ENCODE measurements at regions not wholly inside any gene's neighbourhood (a gene's known extent, or its start where the extent isn't known, plus 50 kb on each side); places are given as distances from the start of the nearest gene placed in this dataset.
"Not testable (repeated sequence)": the region's sequence is repeated elsewhere in the genome, so short reads cannot be mapped to it uniquely, and the experiment has no call there.

DNA sequence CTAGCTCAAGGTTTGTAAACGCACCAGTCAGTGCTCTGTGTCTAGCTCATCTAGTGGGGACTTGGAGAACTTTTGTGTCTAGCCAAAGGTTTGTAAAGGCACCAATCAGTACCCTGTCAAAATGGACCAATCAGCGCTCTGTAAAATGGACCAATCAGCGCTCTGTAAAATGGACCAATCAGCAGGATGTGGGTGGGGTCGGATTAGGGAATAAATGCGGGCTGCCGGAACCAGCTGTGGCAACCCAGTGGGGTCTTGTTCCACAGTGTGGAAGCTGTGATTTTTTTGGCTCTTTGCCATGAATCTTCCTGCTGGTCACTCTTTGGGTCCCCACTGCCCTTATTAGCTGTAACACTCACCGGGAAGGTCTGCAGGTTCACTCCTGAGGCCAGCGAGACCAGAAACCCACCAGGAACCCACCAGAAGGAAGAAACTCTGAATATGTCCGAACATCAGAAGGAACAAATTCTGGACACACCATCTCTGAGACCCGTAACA lies 197.8 kb downstream of the SPP2 start:
- not testable (repeated sequence) for TF ChIP-seq EZH2 (optimal IDR thresholded peaks at IDR 0.05; ENCODE audit: low read depth, low read length); CTCF (IDR thresholded peaks at IDR 0.05; ENCODE audit: low read length); EZH2phosphoT487 (IDR thresholded peaks at IDR 0.05; ENCODE audit: low read length)
